PC-3 (cell line): ENCODE measurements at regions not wholly inside any gene's neighbourhood (a gene's known extent, or its start where the extent isn't known, plus 50 kb on each side); places are given as distances from the start of the nearest gene placed in this dataset.

ENCODE experiments used
- ATAC-seq: fragments of 200-7000 bp; cut with Tn5 transposase; 2 replicates; pipeline ENCODE4 v1.9.1; 2020; ENCODE audit warnings: mild to moderate bottlenecking, moderate library complexity
- BruUV-seq: library from RNA; stranded (reverse); fragments of 400-500 nt; replicated peaks from 2 replicates; lab custom pipeline; 2021; lab: Mats Ljungman, UMichigan
- CTCF ChIA-PET: fragments of 300-600 bp; sonication (Branson Sonifier 250); formaldehyde crosslinking; loops from one replicate; lab custom pipeline; 2022; ENCODE audit warnings: antibody characterized with exemption; lab: Charles Lee
- POLR2A ChIA-PET: fragments of 300-600 bp; sonication (Branson Sonifier 250); formaldehyde crosslinking; loops from one replicate; lab custom pipeline; 2022; ENCODE audit warnings: antibody characterized with exemption; ENCODE audit not compliant: unreplicated experiment; lab: Charles Lee
- DNase-seq: peaks from one replicate; pipeline ENCODE4 v3.0.0-alpha.2; 2015
- H2AFZ ChIP-seq: fragments of 300-600 bp; sonication (generic); 2 replicates; pipeline ENCODE4 v1.6.0; 2016; ENCODE audit warnings: antibody characterized with exemption, low read length
- H3F3A ChIP-seq: fragments of 300-600 bp; sonication (generic); one replicate; pipeline ENCODE4 v1.6.0; 2017; ENCODE audit warnings: antibody characterized with exemption, low read length, control low read depth, mild to moderate bottlenecking; ENCODE audit not compliant: unreplicated experiment
- H3K27ac ChIP-seq: fragments of 300-600 bp; sonication (generic); 2 replicates; pipeline ENCODE4 v1.5.1; 2016; ENCODE audit warnings: mild to moderate bottlenecking, low read length
- H3K27me3 ChIP-seq: fragments of 300-600 bp; sonication (generic); 2 replicates; pipeline ENCODE4 v1.6.1; 2016; ENCODE audit warnings: low read length, mixed read lengths
- H3K36me3 ChIP-seq: fragments of 300-600 bp; sonication (generic); 2 replicates; pipeline ENCODE4 v1.6.1; 2016; ENCODE audit warnings: low read depth, mixed run types, low read length, mixed read lengths
- H3K4me1 ChIP-seq: fragments of 300-600 bp; sonication (generic); 2 replicates; pipeline ENCODE4 v1.5.1; 2016; ENCODE audit warnings: low read length; ENCODE audit not compliant: insufficient read depth
- H3K4me2 ChIP-seq: fragments of 300-600 bp; sonication (generic); 2 replicates; pipeline ENCODE4 v1.6.0; 2016; ENCODE audit warnings: low read length
- H3K4me3 ChIP-seq: fragments of 300-600 bp; sonication (generic); 2 replicates; pipeline ENCODE4 v1.5.1; 2016; ENCODE audit warnings: mild to moderate bottlenecking, low read length, mixed read lengths
- H3K79me2 ChIP-seq: fragments of 300-600 bp; sonication (generic); 2 replicates; pipeline ENCODE4 v1.6.1; 2017; ENCODE audit warnings: low read length, mixed read lengths
- H3K9ac ChIP-seq: fragments of 300-600 bp; sonication (generic); 2 replicates; pipeline ENCODE4 v1.6.0; 2016; ENCODE audit warnings: mild to moderate bottlenecking, low read length
- H3K9me2 ChIP-seq: fragments of 300-600 bp; sonication (generic); replicated peaks from 2 replicates; pipeline ENCODE4 v1.6.1; 2016; ENCODE audit warnings: mixed run types, low read length, mixed read lengths
- H3K9me3 ChIP-seq: fragments of 300-600 bp; sonication (generic); 2 replicates; pipeline ENCODE4 v1.6.1; 2016; ENCODE audit warnings: low read length, mixed read lengths
- H4K20me1 ChIP-seq: fragments of 300-600 bp; sonication (generic); 2 replicates; pipeline ENCODE4 v1.6.1; 2016; ENCODE audit warnings: low read length, mixed read lengths
- EZH2 ChIP-seq: fragments of 300-600 bp; sonication (generic); IDR thresholded peaks from one replicate; pipeline ENCODE4 v1.6.1; 2017; ENCODE audit warnings: antibody characterized with exemption, mild to moderate bottlenecking, low read length; ENCODE audit not compliant: unreplicated experiment
- EZH2phosphoT487 ChIP-seq: fragments of 300-600 bp; sonication (generic); IDR thresholded peaks from 2 replicates; pipeline ENCODE4 v1.6.1; 2018; ENCODE audit warnings: mild to moderate bottlenecking, antibody characterized with exemption, low read length, borderline replicate concordance
- intact Hi-C: fragments of 100-400 bp; cut with micrococcal nuclease; formaldehyde crosslinking; loops from 2 replicates; pipeline ENCODE4 v1.9.0; 2023
- TF ChIP-seq, protein P1 (sequence below): fragments of 300-600 bp; sonication (generic); conservative IDR thresholded peaks from 2 replicates; pipeline ENCODE4 v1.5.1; 2017; ENCODE audit warnings: antibody characterized with exemption, low read depth, mild to moderate bottlenecking, low read length

DNA sequence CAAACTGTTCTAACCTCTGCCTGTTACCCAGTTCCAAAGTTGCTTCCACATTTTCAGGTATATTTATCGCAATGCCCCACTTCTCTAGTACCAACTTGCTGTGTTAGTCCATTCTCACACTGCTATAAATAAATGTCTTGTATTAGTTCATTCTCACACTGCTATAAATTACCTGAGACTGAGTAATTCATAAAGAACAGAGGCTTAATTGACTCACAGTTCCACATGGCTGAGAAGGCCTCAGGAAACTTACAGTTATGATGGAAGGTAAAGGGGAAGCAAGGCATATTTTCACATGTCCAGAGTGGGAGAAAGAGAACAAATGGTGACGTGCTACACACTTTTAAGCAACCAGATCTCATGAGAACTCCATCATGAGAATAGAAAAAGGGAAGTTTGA is 130.4 kb upstream of the C11orf87 start:
- H3K9me2 ChIP-seq: no peaks in the 10 kb centered on the region
- H4K20me1 ChIP-seq: no peaks in the 10 kb centered on the region
- DNase-seq (no peak), ATAC-seq (no peak)
- no peak overlapping the region for H3K9ac ChIP-seq
- no peaks in the 10 kb centered on the region for H3K4me1 ChIP-seq
- no peak overlapping the region for H2AFZ ChIP-seq
- POLR2A ChIA-PET: interaction anchor here (0.6 kb wide), 1 partner anchor 648 kb away, joined by 7 read pairs; no protein-coding TSS in a partner anchor
- no peaks in the 10 kb centered on the region for H3K9me3 ChIP-seq
- no peak overlapping the region for H3K4me2 ChIP-seq
- BruUV-seq: no TSS peak
- CTCF ChIA-PET: no interaction called here
- intact Hi-C loops: no loop called here
- H3K4me3 ChIP-seq: no peak overlapping the region
- H3K79me2 ChIP-seq: no peaks in the 10 kb centered on the region
- no peaks in the 10 kb centered on the region for H3F3A ChIP-seq
- H3K36me3 ChIP-seq: no peaks in the 10 kb centered on the region
- H3K27ac ChIP-seq: no peak overlapping the region
- peaks cover 5% of the 10 kb centered on the region; the same call in 1 of the 2 replicates for H3K27me3 ChIP-seq
- TF ChIP-seq, protein P1, sequence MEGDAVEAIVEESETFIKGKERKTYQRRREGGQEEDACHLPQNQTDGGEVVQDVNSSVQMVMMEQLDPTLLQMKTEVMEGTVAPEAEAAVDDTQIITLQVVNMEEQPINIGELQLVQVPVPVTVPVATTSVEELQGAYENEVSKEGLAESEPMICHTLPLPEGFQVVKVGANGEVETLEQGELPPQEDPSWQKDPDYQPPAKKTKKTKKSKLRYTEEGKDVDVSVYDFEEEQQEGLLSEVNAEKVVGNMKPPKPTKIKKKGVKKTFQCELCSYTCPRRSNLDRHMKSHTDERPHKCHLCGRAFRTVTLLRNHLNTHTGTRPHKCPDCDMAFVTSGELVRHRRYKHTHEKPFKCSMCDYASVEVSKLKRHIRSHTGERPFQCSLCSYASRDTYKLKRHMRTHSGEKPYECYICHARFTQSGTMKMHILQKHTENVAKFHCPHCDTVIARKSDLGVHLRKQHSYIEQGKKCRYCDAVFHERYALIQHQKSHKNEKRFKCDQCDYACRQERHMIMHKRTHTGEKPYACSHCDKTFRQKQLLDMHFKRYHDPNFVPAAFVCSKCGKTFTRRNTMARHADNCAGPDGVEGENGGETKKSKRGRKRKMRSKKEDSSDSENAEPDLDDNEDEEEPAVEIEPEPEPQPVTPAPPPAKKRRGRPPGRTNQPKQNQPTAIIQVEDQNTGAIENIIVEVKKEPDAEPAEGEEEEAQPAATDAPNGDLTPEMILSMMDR: no peak
- TF ChIP-seq EZH2 (no peak), EZH2phosphoT487 (no peak)

DNA sequence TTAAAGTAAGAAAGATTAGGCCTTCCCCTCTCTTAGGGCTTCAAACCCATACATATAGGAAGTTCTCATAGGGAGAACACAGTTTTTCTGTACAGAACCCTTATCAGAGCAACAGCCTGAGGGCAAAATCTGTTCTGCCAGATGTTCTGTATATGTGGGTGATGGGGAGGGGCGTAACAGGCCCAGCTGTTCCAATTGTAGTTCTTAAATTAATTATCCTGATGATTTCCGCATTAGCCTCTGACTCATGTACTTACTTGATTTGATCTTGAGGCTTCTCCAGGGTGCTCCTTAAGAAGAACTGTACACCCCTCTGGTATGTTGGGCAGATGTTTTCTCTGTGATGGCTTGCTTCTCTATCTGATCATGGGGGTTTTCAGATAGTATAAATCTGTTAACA is 123.1 kb upstream of the C11orf87 start:
- Histone ChIP-seq H3K27ac (no peak overlapping the region), H3K4me2 (no peak overlapping the region), H3K9me2 (no peaks in the 10 kb centered on the region), H3K36me3 (no peaks in the 10 kb centered on the region), H3K79me2 (no peaks in the 10 kb centered on the region), H2AFZ (no peak overlapping the region), H3K9ac (no peak overlapping the region), H3K9me3 (no peaks in the 10 kb centered on the region), H3K27me3 (peaks cover 9% of the 10 kb centered on the region; the same call in 1 of the 2 replicates), H3F3A (no peaks in the 10 kb centered on the region), H4K20me1 (no peaks in the 10 kb centered on the region), H3K4me3 (no peak overlapping the region), H3K4me1 (peaks cover 15% of the 10 kb centered on the region)
- intact Hi-C loops: no loop called here
- no peak for DNase-seq
- ATAC-seq: no peak
- POLR2A ChIA-PET: no interaction called here
- no TSS peak for BruUV-seq
- TF ChIP-seq EZH2phosphoT487 (no peak), EZH2 (no peak)
- TF ChIP-seq, protein P1: no peak
- CTCF ChIA-PET: no interaction called here

- DNase-seq (no peak), ATAC-seq (no peak)
- Histone ChIP-seq H3K9me3 (no peaks in the 10 kb centered on the region), H3F3A (no peaks in the 10 kb centered on the region), H3K4me2 (no peak overlapping the region), H3K4me3 (no peak overlapping the region), H3K4me1 (peaks cover 18% of the 10 kb centered on the region), H3K79me2 (no peaks in the 10 kb centered on the region), H3K9ac (no peak overlapping the region), H3K27ac (no peak overlapping the region), H4K20me1 (no peaks in the 10 kb centered on the region), H3K36me3 (no peaks in the 10 kb centered on the region), H3K9me2 (no peaks in the 10 kb centered on the region), H2AFZ (no peak overlapping the region), H3K27me3 (peaks cover 9% of the 10 kb centered on the region; the same call in 1 of the 2 replicates)
- no peak for TF ChIP-seq EZH2phosphoT487
- TF ChIP-seq EZH2: no peak
- TF ChIP-seq, protein P1: no peak
- ChIA-PET CTCF (no interaction called here), POLR2A (no interaction called here)
- intact Hi-C loops: no loop called here
- BruUV-seq: no TSS peak
Observed at GRCh38 chr11:109300211-109300610, 121.8 kb upstream of the C11orf87 start.
